Peyer's patch (tissue), 4 donors: ENCODE measurements at regions not wholly inside any gene's neighbourhood (a gene's known extent, or its start where the extent isn't known, plus 50 kb on each side); places are given as distances from the start of the nearest gene placed in this dataset.

Experiments
- DNase-seq, 3 donors: peaks; one replicate each; pipeline ENCODE4 v3.0.0-alpha.2; 2017 to 2019
- H3K27ac ChIP-seq, 4 donors: fragments of 200-600 bp; sonication (generic); one replicate each; pipeline ENCODE4 v1.5.1; 2016 to 2019
- H3K27me3 ChIP-seq, 2 donors: fragments of 200-600 bp; sonication (generic); one replicate each; pipeline ENCODE4 v1.5.1; 2019
- H3K36me3 ChIP-seq, 3 donors: fragments of 200-600 bp; sonication (generic); one replicate each; pipeline ENCODE4 v1.5.1; 2016 to 2019
- H3K4me1 ChIP-seq, 4 donors: fragments of 200-600 bp; sonication (generic); one replicate each; pipeline ENCODE4 v1.5.1; 2016 to 2019
- H3K4me3 ChIP-seq, 4 donors: fragments of 200-600 bp; sonication (generic); 1 replicate in 3 of 4; 2 replicates in 1 of 4; pipeline ENCODE4 v1.5.1; 2016 to 2019; ENCODE audit warnings: mild to moderate bottlenecking in 1 of 4
- H3K9me3 ChIP-seq, 4 donors: fragments of 200-600 bp; sonication (generic); one replicate each; pipeline ENCODE4 v1.5.1; 2016 to 2019; ENCODE audit warnings: mild to moderate bottlenecking in 1 of 4
- POLR2A ChIP-seq, 2 donors: fragments of 450-650 bp; IDR thresholded peaks; one replicate each; pipeline ENCODE4 v1.5.1; 2017; ENCODE audit warnings: antibody characterized with exemption in 2 of 2, mild to moderate bottlenecking in 2 of 2, moderate library complexity in 2 of 2
- TF ChIP-seq, protein P1 (sequence below), 6 experiments: fragments of 450-650 bp in 4 of 6; fragments of 200-600 bp in 2 of 6; sonication (generic) in 1 of 6; IDR thresholded peaks; one replicate each; pipeline ENCODE4 v1.5.1; 2017 to 2019; ENCODE audit warnings: antibody characterized with exemption in 6 of 6, mild to moderate bottlenecking in 3 of 6, moderate library complexity in 1 of 6

DNA sequence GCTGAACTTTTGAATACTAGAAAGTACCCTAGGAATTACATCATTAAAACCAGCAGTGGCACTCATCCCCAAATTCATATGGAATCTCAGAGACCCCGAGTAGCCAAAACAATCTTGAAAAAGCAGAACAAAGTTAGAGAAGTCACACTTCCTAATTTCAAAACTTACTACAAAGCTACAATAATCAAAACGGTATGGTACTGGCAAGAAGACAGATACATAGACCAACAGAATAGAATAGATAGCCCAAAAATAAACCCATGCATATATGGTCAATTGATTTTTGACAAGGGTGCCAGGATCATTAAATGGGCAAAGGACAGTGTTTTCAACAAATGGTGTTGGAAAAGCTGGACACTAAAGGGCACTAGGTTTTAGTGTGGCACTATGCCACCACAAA lies 176.0 kb upstream of the NDUFV2 start:
- H3K27me3 ChIP-seq, result no peaks in the 10 kb centered on the region
- H3K27ac ChIP-seq, result no peak overlapping the region
- no peaks in the 10 kb centered on the region for H3K4me1 ChIP-seq
- H3K9me3 ChIP-seq, result peaks cover 0 to 14% (median 0%) of the 10 kb centered on the region in 4 donors
- TF ChIP-seq POLR2A (IDR thresholded peaks at IDR 0.05), result no peak
- TF ChIP-seq, protein P1, sequence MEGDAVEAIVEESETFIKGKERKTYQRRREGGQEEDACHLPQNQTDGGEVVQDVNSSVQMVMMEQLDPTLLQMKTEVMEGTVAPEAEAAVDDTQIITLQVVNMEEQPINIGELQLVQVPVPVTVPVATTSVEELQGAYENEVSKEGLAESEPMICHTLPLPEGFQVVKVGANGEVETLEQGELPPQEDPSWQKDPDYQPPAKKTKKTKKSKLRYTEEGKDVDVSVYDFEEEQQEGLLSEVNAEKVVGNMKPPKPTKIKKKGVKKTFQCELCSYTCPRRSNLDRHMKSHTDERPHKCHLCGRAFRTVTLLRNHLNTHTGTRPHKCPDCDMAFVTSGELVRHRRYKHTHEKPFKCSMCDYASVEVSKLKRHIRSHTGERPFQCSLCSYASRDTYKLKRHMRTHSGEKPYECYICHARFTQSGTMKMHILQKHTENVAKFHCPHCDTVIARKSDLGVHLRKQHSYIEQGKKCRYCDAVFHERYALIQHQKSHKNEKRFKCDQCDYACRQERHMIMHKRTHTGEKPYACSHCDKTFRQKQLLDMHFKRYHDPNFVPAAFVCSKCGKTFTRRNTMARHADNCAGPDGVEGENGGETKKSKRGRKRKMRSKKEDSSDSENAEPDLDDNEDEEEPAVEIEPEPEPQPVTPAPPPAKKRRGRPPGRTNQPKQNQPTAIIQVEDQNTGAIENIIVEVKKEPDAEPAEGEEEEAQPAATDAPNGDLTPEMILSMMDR (IDR thresholded peaks at IDR 0.05), result no peak
- H3K4me3 ChIP-seq, result no peak overlapping the region
- DNase-seq, result no peak
- no peaks in the 10 kb centered on the region for H3K36me3 ChIP-seq

DNA sequence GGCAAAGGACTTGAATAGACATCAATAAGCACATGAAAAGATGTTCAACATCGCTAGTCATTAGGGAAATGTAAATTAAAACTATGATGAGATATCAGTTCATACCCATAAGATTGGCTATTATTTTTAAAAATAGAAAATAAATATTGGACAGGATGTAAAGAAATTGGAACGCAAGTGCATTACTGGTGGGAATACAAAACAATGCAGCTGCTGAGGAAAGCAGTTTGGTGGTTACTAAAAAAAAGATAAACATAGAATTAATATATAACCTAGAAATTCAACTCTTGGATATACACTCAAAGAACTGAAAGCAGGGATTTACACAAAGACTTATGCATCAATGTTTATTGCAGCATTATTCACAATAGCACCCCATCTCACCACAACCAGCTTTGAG lies 174.5 kb upstream of the NDUFV2 start:
- Histone ChIP-seq H3K27me3 (no peaks in the 10 kb centered on the region), H3K36me3 (no peaks in the 10 kb centered on the region), H3K9me3 (peaks cover 0 to 17% (median 0%) of the 10 kb centered on the region in 4 donors), H3K4me1 (no peaks in the 10 kb centered on the region), H3K4me3 (no peak overlapping the region), H3K27ac (no peak overlapping the region)
- no peak for TF ChIP-seq POLR2A (IDR thresholded peaks at IDR 0.05)
- TF ChIP-seq, protein P1 (IDR thresholded peaks at IDR 0.05), result no peak
- no peak for DNase-seq

- peaks cover 0 to 17% (median 0%) of the 10 kb centered on the region in 4 donors for H3K9me3 ChIP-seq
- H3K36me3 ChIP-seq, result no peaks in the 10 kb centered on the region
- H3K4me3 ChIP-seq, result no peak overlapping the region
- H3K27ac ChIP-seq, result no peak overlapping the region
- H3K27me3 ChIP-seq, result no peaks in the 10 kb centered on the region
- DNase-seq, result no peak
- TF ChIP-seq, protein P1 (IDR thresholded peaks at IDR 0.05), result no peak
- TF ChIP-seq POLR2A (IDR thresholded peaks at IDR 0.05), result no peak
- no peaks in the 10 kb centered on the region for H3K4me1 ChIP-seq
Observed at GRCh38 chr18:8928847-8929780, 173.4 kb upstream of the NDUFV2 start.

- Histone ChIP-seq H3K27ac (no peak overlapping the region), H3K4me3 (no peak overlapping the region), H3K36me3 (no peaks in the 10 kb centered on the region), H3K9me3 (peaks cover 0 to 15% (median 0%) of the 10 kb centered on the region in 4 donors), H3K27me3 (no peaks in the 10 kb centered on the region), H3K4me1 (no peaks in the 10 kb centered on the region)
- TF ChIP-seq POLR2A (IDR thresholded peaks at IDR 0.05), result no peak
- TF ChIP-seq, protein P1 (IDR thresholded peaks at IDR 0.05), result no peak
- no peak for DNase-seq
Observed at GRCh38 chr18:8930990-8931616, 171.4 kb upstream of the NDUFV2 start.

DNA sequence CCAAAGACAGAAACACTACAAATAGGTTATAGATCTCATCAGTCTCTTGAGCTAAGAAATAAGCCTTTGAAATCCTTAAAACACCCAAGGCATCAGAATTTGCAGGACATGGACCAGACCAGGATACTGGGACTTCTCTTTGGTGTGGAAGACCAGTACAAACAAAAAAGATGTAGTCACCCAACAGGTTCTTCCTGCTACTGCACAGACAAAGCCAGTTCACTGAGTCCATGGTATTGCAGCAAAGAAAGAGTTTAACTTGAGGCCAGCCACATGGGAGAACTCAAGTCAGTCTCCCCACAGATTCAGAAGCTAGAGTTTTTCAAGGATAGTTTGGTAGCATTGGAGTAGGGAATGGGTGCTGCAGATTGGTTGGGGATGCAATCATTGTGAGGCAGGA lies 169.6 kb upstream of the NDUFV2 start:
- no peak overlapping the region for H3K4me3 ChIP-seq
- H3K36me3 ChIP-seq, result no peaks in the 10 kb centered on the region
- peaks cover 0 to 8% (median 0%) of the 10 kb centered on the region in 4 donors for H3K9me3 ChIP-seq
- no peak overlapping the region for H3K27ac ChIP-seq
- no peak for DNase-seq
- no peaks in the 10 kb centered on the region for H3K4me1 ChIP-seq
- no peaks in the 10 kb centered on the region for H3K27me3 ChIP-seq
- TF ChIP-seq, protein P1 (IDR thresholded peaks at IDR 0.05), result no peak
- no peak for TF ChIP-seq POLR2A (IDR thresholded peaks at IDR 0.05)
